K562 (cell line): ENCODE measurements at regions not wholly inside any gene's neighbourhood (a gene's known extent, or its start where the extent isn't known, plus 50 kb on each side); places are given as distances from the start of the nearest gene placed in this dataset.

ENCODE experiments used
- ADNP ChIP-seq: fragments of 200-800 bp; sonication (Bioruptor generic); IDR thresholded peaks from 2 replicates; pipeline ENCODE4 v1.6.1; 2016; ENCODE audit warnings: missing genetic modification characterization, missing compliant biosample characterization
- CTCF ChIP-seq, 3 experiments: IDR thresholded peaks in 2 of 3; conservative IDR thresholded peaks in 1 of 3; 2 replicates each; pipeline ENCODE4 v1.5.1; 2011 to 2012; ENCODE audit warnings: low read length in 3 of 3, mild to moderate bottlenecking in 3 of 3, control low read depth in 2 of 3, improper control_type of control experiment in 1 of 3, inconsistent platforms in 1 of 3, low read depth in 1 of 3, mixed read lengths in 1 of 3, moderate library complexity in 1 of 3; ENCODE audit not compliant: insufficient read depth in 2 of 3
- E2F8 ChIP-seq: fragments of 450-650 bp; IDR thresholded peaks from 2 replicates; pipeline ENCODE4 v1.7.1; 2018; ENCODE audit warnings: mild to moderate bottlenecking, low read depth; ENCODE audit not compliant: partially characterized antibody
- ELK1 ChIP-seq: sonication (generic); formaldehyde crosslinking; IDR thresholded peaks from 2 replicates; pipeline ENCODE4 v1.8.1; 2022; ENCODE audit warnings: missing genetic modification reagents
- HES1 ChIP-seq: fragments of 450-650 bp; IDR thresholded peaks from 2 replicates; pipeline ENCODE4 v1.6.1; 2016; ENCODE audit warnings: low read depth, mild to moderate bottlenecking, moderate library complexity
- LCOR ChIP-seq: sonication (generic); formaldehyde crosslinking; IDR thresholded peaks from 2 replicates; pipeline ENCODE4 v1.8.0; 2022; ENCODE audit warnings: mild to moderate bottlenecking, missing genetic modification reagents
- NFIC ChIP-seq: fragments of 450-650 bp; IDR thresholded peaks from 2 replicates; pipeline ENCODE4 v1.6.1; 2017; ENCODE audit warnings: mild to moderate bottlenecking, inconsistent platforms
- SMC3 ChIP-seq: conservative IDR thresholded peaks from 2 replicates; pipeline ENCODE4 v1.6.1; 2011; ENCODE audit warnings: low read depth, low read length, improper control_type of control experiment; ENCODE audit not compliant: insufficient read depth
- TCF7L2 ChIP-seq: fragments of 150-350 bp; IDR thresholded peaks from 2 replicates; pipeline ENCODE4 v1.6.1; 2016; ENCODE audit warnings: low read depth, mild to moderate bottlenecking, low read length, moderate library complexity
- ZKSCAN1 ChIP-seq: fragments of 150-350 bp; IDR thresholded peaks from 2 replicates; pipeline ENCODE4 v1.6.1; 2016; ENCODE audit warnings: low read depth, low read length
- ZNF609 ChIP-seq: sonication (generic); formaldehyde crosslinking; IDR thresholded peaks from 2 replicates; pipeline ENCODE4 v1.8.1; 2023; ENCODE audit warnings: missing genetic modification reagents, mild to moderate bottlenecking, borderline replicate concordance

- TF ChIP-seq ZKSCAN1 = no peak
- TF ChIP-seq HES1 = no peak
- no peak for TF ChIP-seq ADNP (tag)
- no peak for TF ChIP-seq LCOR (CRISPR knock-in tag)
- TF ChIP-seq CTCF (IDR thresholded peaks at IDR 0.05 in 2 of 3, conservative IDR thresholded peaks at IDR 0.05 in 1 of 3; ENCODE audit: insufficient read depth in 2 of 3, low read depth in 1 of 3, low read length in 3 of 3) = no peak
- TF ChIP-seq ZNF609 = no peak
- TF ChIP-seq SMC3 = no peak
- TF ChIP-seq E2F8 = no peak
- TF ChIP-seq ELK1 = no peak
- no peak for TF ChIP-seq TCF7L2
- no peak for TF ChIP-seq NFIC
Measured at GRCh38 chr12:126397071-126397581, 1331.9 kb downstream of the AACS start.
